Breast epithelium (tissue), 3 donors: ENCODE measurements at regions not wholly inside any gene's neighbourhood (a gene's known extent, or its start where the extent isn't known, plus 50 kb on each side); places are given as distances from the start of the nearest gene placed in this dataset.
"Not testable (repeated sequence)": the region's sequence is repeated elsewhere in the genome, so short reads cannot be mapped to it uniquely, and the experiment has no call there.

ENCODE experiments used
- CTCF ChIP-seq, 3 donors: fragments of 450-650 bp; IDR thresholded peaks; one replicate each; pipeline ENCODE4 v1.5.1; 2016 to 2017; ENCODE audit warnings: antibody characterized with exemption in 3 of 3, mild to moderate bottlenecking in 3 of 3, moderate library complexity in 3 of 3
- POLR2A ChIP-seq: fragments of 450-650 bp; IDR thresholded peaks from one replicate; pipeline ENCODE4 v1.6.1; 2016; ENCODE audit warnings: antibody characterized with exemption, mild to moderate bottlenecking, moderate library complexity

- TF ChIP-seq CTCF (IDR thresholded peaks at IDR 0.05); POLR2A: not testable (repeated sequence)
Measured at GRCh38 chr2:22156661-22157060, 1032.9 kb downstream of the TDRD15 start.
